ENCODE measurements at regions not wholly inside any gene's neighbourhood (a gene's known extent, or its start where the extent isn't known, plus 50 kb on each side); places are given as distances from the start of the nearest gene placed in this dataset.

DNA sequence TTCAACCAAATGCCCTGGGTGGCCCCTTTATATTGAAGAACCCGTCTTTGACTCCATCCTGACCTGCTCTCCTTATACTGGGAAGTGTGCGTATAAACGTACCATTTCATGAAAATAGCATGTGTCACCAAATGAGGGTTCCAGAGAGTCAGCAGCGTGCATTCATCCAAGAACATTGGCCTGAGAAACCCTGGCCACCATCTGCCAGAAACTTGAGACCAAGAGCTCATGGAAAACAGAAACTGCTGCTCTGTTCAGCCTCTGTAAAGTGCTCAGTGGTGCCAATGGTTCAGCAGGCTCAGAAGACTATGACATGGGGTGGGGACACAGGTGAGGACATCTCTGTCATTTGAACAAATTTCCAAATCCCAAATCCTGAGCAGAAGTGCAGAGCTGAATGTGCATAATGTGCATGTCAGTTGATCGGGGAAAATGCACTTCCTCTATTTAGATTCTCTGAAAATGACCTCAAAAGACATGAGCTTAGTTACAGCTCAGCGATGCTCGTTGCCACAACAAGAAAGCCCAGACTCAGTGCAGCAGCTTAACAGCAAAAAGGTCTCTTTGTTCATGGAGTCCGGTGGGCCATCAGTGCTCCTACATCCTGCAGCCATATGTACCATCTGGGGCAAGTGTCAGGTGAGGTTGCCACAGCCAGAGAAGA, 176.1 kb downstream of the ATPSCKMT start:
- no peak for DNase-seq (ENCODE audit: low spot score)

DNA sequence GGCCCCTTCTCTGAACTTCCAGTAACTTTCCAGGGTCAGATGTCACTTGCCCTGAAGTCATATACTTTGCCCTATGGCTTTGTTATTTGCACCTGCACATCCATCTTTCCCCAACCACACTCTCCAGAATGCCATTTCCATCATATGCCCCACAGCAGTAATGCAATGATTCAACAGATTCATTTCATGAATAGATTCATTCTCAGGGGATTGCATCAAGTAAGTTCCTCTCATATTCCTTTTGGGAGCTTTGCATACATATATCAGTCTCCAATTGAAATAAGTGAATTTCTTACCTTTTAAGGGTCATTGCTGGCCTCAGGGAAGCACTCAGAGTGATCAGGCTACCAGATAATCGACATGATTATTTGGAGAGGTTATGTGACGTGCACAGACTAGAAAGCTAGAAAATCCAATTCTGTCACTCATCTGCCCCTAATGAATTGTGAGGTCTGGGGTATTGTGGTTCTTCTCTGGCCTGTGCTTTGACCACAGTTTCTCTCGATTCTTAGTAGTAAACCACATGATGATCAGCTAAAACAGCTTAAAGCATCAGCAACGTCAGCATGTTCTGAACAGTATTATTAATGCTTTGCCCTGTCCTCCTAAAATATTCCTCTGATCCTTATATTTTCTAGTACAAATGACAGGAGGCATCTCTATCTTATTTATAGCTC, 179.9 kb downstream of the ATPSCKMT start:
- no peak for DNase-seq (ENCODE audit: low spot score)

GRCh38 chr5:10065428-10066000, 184.2 kb downstream of the ATPSCKMT start:
- DNase-seq (ENCODE audit: low spot score) = no peak

GRCh38 chr5:10064546-10065195, 185.0 kb downstream of the ATPSCKMT start:
- no peak for DNase-seq (ENCODE audit: low spot score)

GRCh38 chr5:10063997-10064396, 185.7 kb downstream of the ATPSCKMT start:
- DNase-seq (ENCODE audit: low spot score) = no peak

DNA sequence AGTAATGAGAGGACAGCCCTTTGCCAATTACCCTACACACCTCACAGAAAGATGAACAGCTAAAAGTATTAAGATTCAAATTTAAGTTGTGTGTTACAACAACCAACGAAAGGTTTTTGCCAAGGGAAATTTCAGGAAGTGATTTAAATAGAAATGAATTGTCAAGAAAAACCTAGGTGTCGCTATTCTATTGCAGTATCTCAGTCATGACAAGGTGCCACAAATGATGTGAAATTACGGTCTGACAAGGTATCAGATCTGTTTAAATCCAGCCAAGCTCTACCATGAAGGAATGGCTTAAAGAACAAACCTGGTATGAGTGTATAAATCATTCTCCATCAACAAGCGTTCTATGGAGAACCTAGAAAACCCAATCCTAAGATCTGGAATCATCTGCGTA, 189.7 kb downstream of the ATPSCKMT start:
- no peak for DNase-seq (ENCODE audit: low spot score)

- no peak for DNase-seq (ENCODE audit: low spot score)
Observed at GRCh38 chr5:10059556-10059955, 190.1 kb downstream of the ATPSCKMT start.

GRCh38 chr5:10057356-10057755, 192.3 kb downstream of the ATPSCKMT start:
- DNase-seq (ENCODE audit: low spot score) = no peak

GRCh38 chr5:10056228-10056760, 193.4 kb downstream of the ATPSCKMT start:
- no peak for DNase-seq (ENCODE audit: low spot score)

GRCh38 chr5:10049858-10050455, 199.7 kb downstream of the ATPSCKMT start:
- no peak for DNase-seq (ENCODE audit: low spot score)

DNA sequence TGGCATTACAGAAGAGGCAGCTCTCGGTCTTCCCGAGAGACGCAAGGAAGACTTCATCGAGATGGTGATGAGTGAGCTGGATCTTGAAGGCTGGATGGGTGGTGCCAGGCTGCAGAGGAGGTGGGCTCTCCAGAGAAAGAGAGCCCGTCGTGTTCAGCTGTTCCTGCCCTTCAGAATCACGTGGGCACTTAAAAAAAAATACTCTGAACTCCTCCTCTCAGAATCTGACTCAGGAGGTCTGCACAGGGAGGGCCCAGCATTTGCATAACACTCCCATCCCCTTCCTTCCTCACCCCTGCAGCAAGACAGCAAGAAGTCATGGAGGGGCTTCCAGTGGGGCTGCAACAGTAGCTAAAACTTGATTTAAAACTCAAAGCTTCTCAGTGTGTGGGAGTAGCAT, 203.0 kb downstream of the ATPSCKMT start:
- no peak for DNase-seq (ENCODE audit: low spot score)

DNA sequence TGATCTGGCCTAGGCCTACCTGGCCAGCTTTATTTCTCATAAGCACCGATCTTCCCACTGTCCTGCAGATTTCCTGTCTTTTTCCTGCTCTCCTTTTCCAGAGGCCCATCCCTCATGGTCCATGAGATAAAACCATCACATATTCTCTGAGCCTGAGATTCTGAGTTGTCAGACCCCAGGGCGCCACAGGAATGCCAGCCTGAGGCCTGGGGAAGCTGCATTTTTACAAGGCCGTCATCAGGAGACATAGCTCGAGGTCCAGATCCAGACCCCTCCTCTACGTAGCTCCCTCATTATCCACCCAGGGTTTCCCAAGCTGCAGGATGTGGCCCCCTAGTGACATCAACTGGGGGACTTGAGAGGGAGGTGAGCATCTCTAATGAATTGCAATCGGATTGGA, 204.3 kb downstream of the ATPSCKMT start:
- no peak for DNase-seq (ENCODE audit: low spot score)

DNA sequence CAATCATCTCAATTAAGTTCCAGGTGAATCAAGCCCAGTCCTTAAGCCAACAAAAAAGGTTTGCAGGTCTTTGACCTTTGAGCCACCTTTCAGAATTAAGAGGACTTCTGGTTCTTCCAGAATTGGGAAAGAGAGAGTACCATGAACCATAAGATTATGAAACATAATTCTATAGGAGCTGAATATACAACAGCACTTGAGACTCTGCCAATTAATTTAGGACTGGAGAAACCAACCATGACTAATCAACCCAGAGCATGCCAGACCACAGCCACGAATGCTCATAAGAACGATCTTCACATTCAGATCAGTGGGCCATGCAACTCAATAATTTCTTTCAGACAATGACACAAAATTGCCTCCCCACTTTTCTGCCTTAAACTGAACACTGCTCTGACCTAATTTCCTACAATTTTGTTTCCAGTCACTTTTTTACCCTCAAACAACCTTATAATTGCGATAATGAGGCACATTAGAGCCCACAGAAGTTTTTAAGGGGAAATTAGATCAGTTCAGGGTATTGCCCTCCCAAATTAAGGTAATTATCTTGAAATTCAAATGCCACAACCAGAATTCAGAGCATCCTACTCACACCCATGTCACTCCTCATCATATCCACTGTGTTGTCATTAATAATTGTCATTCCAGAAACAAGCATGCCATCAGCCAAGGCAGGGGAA, 213.4 kb downstream of the ATPSCKMT start:
- DNase-seq (ENCODE audit: low spot score) = no peak

DNA sequence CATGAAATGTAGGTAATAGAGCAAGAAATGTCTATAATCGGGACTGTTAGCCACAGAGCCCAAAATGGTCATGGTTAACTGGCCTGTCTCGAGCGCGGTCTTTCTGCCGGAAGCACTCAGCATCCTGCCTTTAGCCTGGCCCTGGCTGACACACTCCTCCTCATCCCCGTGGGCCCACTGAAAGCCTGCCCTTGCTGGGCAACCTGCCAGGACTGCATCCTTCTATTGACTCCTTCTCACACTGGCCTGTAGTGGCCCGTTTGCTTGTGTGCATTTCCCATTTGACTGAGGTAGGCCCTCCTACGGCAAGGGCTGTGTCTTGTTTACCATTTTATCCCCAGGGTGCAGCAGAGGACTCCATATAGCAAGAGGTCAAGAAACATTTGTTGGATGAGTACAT, 215.7 kb downstream of the ATPSCKMT start:
- DNase-seq (ENCODE audit: low spot score) = no peak

DNA sequence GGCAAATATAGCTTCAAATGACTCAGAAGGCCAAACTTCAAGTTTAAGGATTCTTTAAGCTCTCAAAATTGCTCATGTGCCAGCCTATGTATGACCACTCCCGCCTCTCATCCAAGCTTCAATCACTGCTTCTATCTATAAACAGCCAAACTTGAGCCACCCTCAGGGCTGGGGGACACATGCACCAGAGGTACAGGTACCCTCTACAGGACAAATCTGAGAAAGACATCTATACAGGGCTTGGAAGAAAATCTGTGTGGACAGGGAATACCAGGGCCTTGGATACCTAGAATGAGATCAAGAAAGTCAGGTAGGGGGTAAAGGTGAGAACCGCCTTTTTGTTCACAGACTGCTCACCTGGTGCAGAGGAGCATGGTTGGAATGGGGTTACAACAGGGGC, 217.9 kb downstream of the ATPSCKMT start:
- no peak for DNase-seq (ENCODE audit: low spot score)

- DNase-seq (ENCODE audit: low spot score) = no peak
Observed at GRCh38 chr5:10030219-10030831, 219.4 kb downstream of the ATPSCKMT start.

DNA sequence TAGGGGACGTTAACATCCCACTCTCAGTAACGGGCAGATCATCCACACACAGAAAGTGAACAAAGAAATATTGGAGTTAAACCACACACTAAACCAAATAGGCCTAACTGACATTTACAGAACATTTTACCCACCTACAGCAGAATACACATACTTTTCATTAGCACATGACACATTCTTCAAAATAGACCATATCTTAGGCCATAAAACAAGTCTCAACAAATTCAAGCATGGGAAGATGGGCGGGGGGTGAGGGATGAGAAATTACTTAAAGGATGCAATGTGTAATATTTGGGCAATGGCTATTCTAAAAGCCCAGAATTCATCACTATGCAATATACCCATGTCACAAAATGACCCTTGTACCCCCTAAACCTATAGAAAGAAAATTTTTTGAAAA, 226.2 kb downstream of the ATPSCKMT start:
- DNase-seq (ENCODE audit: low spot score) = no peak

DNA sequence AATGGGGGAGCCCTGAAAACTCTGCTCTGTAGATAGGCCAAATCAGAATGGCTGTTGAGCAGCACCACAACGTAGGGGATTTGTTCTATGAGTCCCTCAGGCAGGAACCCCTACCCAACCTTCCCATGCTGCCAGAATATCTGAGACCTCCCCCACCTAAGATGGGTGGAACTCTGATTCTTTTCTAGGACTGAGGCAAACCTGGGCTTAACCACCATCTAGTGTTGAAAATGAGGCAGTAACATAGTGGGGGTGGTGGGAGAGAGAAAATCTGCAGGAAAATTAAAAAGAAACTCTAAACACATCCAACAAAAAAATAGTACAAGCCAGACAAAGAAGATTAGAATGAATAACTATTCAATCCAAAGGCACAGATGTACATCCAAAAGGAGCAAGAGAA, 228.4 kb downstream of the ATPSCKMT start:
- DNase-seq (ENCODE audit: low spot score) = no peak

DNA sequence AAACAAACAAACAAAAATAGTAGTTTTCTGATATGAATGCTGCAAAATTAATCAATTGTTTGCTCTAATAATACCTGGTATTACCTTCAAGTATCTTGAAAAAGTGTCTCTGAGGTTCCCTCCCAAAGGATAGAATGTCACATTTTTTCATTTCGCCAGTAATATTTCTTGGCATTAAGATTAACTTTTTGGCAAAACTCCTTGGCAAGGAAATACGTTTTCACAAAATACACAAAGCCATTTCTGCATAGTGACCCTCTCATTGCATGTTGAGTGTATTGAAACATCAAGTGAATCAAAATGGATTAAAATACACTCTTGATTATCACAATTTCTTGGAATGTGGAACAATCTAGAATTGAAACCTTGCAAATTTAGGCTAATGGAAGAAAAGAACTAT, 230.5 kb downstream of the ATPSCKMT start:
- DNase-seq (ENCODE audit: low spot score) = no peak

- DNase-seq (ENCODE audit: low spot score) = peak; percentile 80
Observed at GRCh38 chr5:10018201-10019069, 231.3 kb downstream of the ATPSCKMT start.
